HCT116 (cell line): ENCODE measurements at regions not wholly inside any gene's neighbourhood (a gene's known extent, or its start where the extent isn't known, plus 50 kb on each side); places are given as distances from the start of the nearest gene placed in this dataset.

Experiments used
- ATAC-seq: fragments of 200-7000 bp; cut with Tn5 transposase; 2 replicates; pipeline ENCODE4 v1.9.1; 2020; ENCODE audit warnings: mild to moderate bottlenecking, moderate library complexity
- BruUV-seq: library from RNA; stranded (reverse); fragments of 400-500 nt; replicated peaks from 2 replicates; lab custom pipeline; 2021; lab: Mats Ljungman, UMichigan
- CTCF ChIA-PET: fragments of 300-600 bp; sonication (Branson Sonifier 250); formaldehyde crosslinking; loops from one replicate; lab custom pipeline; 2021; ENCODE audit warnings: antibody characterized with exemption; lab: Charles Lee
- POLR2A ChIA-PET: fragments of 300-600, 350-600 bp; sonication (Branson Sonifier 250); formaldehyde crosslinking; loops from one replicate; lab custom pipeline; 2021; ENCODE audit warnings: antibody characterized with exemption; lab: Charles Lee
- RAD21 ChIA-PET, 2 experiments: fragments of 300-600 bp; sonication (Branson Sonifier 250); formaldehyde crosslinking; loops; one replicate each; lab custom pipeline; 2023; ENCODE audit warnings: low total read pairs in 2 of 2; ENCODE audit not compliant: uncharacterized antibody in 2 of 2, unreplicated experiment in 2 of 2, low non-redundant PET in 1 of 2; lab: Charles Lee
- DNase-seq: peaks from one replicate; pipeline ENCODE4 v3.0.0-alpha.2; 2010; ENCODE audit warnings: low read depth, low spot score
- H2AFZ ChIP-seq: fragments of 200-600 bp; shearing (Covaris generic), sonication (generic); 2 replicates; pipeline ENCODE4 v1.6.1; 2017; ENCODE audit warnings: low read depth, mixed run types, mixed read lengths, antibody characterized with exemption, low read length; ENCODE audit not compliant: poor library complexity, severe bottlenecking
- H3K27ac ChIP-seq: 2 replicates; pipeline ENCODE4 v1.5.1; 2012; ENCODE audit warnings: low read depth, low read length
- H3K27me3 ChIP-seq: fragments of 200-600 bp; sonication (generic); 2 replicates; pipeline ENCODE4 v1.6.1; 2016; ENCODE audit warnings: mixed run types, low read length, mixed read lengths; ENCODE audit not compliant: insufficient read depth
- H3K36me3 ChIP-seq, 2 experiments: fragments of 200-500 bp in 1 of 2; fragments of 200-600 bp in 1 of 2; sonication (Bioruptor generic) in 1 of 2; sonication (generic) in 1 of 2; 2 replicates each; pipeline versions ENCODE4 v1.5.1 to v1.6.1; 2014 to 2016; ENCODE audit warnings: low read length in 2 of 2, inconsistent platforms in 1 of 2, mixed read lengths in 1 of 2, mixed run types in 1 of 2; ENCODE audit not compliant: insufficient read depth in 2 of 2, control insufficient read depth in 1 of 2
- H3K4me1 ChIP-seq, 2 experiments: fragments of 200-600 bp in 1 of 2; sonication (generic) in 1 of 2; 2 replicates each; pipeline versions ENCODE4 v1.5.1 to v1.6.1; 2012 to 2017; ENCODE audit warnings: low read length in 2 of 2, inconsistent platforms in 1 of 2, mild to moderate bottlenecking in 1 of 2, mixed read lengths in 1 of 2, mixed run types in 1 of 2, moderate library complexity in 1 of 2; ENCODE audit not compliant: insufficient read depth in 2 of 2, control insufficient read depth in 1 of 2
- H3K4me2 ChIP-seq: fragments of 200-600 bp; sonication (generic); 2 replicates; pipeline ENCODE4 v1.6.1; 2017; ENCODE audit warnings: mixed run types, low read length, mixed read lengths
- H3K4me3 ChIP-seq, 2 experiments: fragments of 200-600 bp in 1 of 2; sonication (generic) in 1 of 2; replicated peaks in 1 of 2; 2 replicates each; pipeline ENCODE4 v1.5.1; 2011 to 2016; ENCODE audit warnings: low read length in 2 of 2, control low read depth in 1 of 2, low read depth in 1 of 2, mild to moderate bottlenecking in 1 of 2, mixed read lengths in 1 of 2, mixed run types in 1 of 2
- H3K79me2 ChIP-seq: fragments of 200-600 bp; sonication (generic); 2 replicates; pipeline ENCODE4 v1.6.1; 2017; ENCODE audit warnings: mild to moderate bottlenecking, mixed run types, low read length, moderate library complexity, mixed read lengths; ENCODE audit not compliant: insufficient read depth
- H3K9ac ChIP-seq: fragments of 200-600 bp; sonication (generic); 2 replicates; pipeline ENCODE4 v1.6.1; 2016; ENCODE audit warnings: low read length, mixed read lengths
- H3K9me2 ChIP-seq: fragments of 200-600 bp; sonication (generic), shearing (Covaris generic); 2 replicates; pipeline ENCODE4 v1.6.1; 2017; ENCODE audit warnings: mixed run types, mild to moderate bottlenecking, moderate library complexity; ENCODE audit not compliant: insufficient read depth
- H3K9me3 ChIP-seq, 2 experiments: fragments of 200-500 bp in 1 of 2; fragments of 200-600 bp in 1 of 2; sonication (Bioruptor generic) in 1 of 2; sonication (generic) in 1 of 2; 2 replicates each; pipeline ENCODE4 v1.6.1; 2014 to 2017; ENCODE audit warnings: low read length in 2 of 2, mixed read lengths in 2 of 2, inconsistent platforms in 1 of 2, low read depth in 1 of 2, mild to moderate bottlenecking in 1 of 2, mixed run types in 1 of 2, moderate library complexity in 1 of 2; ENCODE audit not compliant: control insufficient read depth in 1 of 2, insufficient read depth in 1 of 2
- H4K20me1 ChIP-seq: fragments of 200-600 bp; sonication (generic), shearing (Covaris generic); 2 replicates; pipeline ENCODE4 v1.6.1; 2017; ENCODE audit warnings: mixed run types, mild to moderate bottlenecking, moderate library complexity; ENCODE audit not compliant: insufficient read depth
- ATF3 ChIP-seq: IDR thresholded peaks from 2 replicates; pipeline ENCODE4 v1.6.1; 2012
- CBX3 ChIP-seq: IDR thresholded peaks from 2 replicates; pipeline ENCODE4 v1.6.1; 2012; ENCODE audit warnings: low read depth
- CTCF ChIP-seq, 3 experiments: fragments of 200-600 bp in 1 of 3; sonication (generic) in 1 of 3; IDR thresholded peaks in 2 of 3; conservative IDR thresholded peaks in 1 of 3; 2 replicates each; pipeline ENCODE4 v1.5.1; 2012 to 2017; ENCODE audit warnings: low read depth in 2 of 3, low read length in 2 of 3, antibody characterized with exemption in 1 of 3, borderline replicate concordance in 1 of 3, control low read depth in 1 of 3, mild to moderate bottlenecking in 1 of 3, mixed read lengths in 1 of 3, mixed run types in 1 of 3, moderate library complexity in 1 of 3; ENCODE audit not compliant: insufficient read depth in 1 of 3
- EGR1 ChIP-seq: IDR thresholded peaks from 2 replicates; pipeline ENCODE4 v1.6.1; 2012; ENCODE audit warnings: low read depth
- EZH2 ChIP-seq: fragments of 200-600 bp; sonication (generic); IDR thresholded peaks from 2 replicates; pipeline ENCODE4 v1.6.1; 2017; ENCODE audit warnings: antibody characterized with exemption, mixed run types
- JUND ChIP-seq: IDR thresholded peaks from 2 replicates; pipeline ENCODE4 v1.6.1; 2012
- POLR2AphosphoS5 ChIP-seq: IDR thresholded peaks from 2 replicates; pipeline ENCODE4 v1.6.1; 2011; ENCODE audit warnings: mild to moderate bottlenecking, low read depth, low read length, moderate library complexity
- RAD21 ChIP-seq: IDR thresholded peaks from 2 replicates; pipeline ENCODE4 v1.6.1; 2012; ENCODE audit warnings: low read depth, mild to moderate bottlenecking
- SIN3A ChIP-seq: IDR thresholded peaks from 2 replicates; pipeline ENCODE4 v1.6.1; 2012; ENCODE audit warnings: low read depth
- TCF7L2 ChIP-seq: IDR thresholded peaks from 2 replicates; pipeline ENCODE4 v1.7.0; 2011; ENCODE audit warnings: borderline replicate concordance, inconsistent platforms; ENCODE audit not compliant: insufficient read depth, insufficient read length; ENCODE audit errors: extremely low read depth
- ZBTB33 ChIP-seq: IDR thresholded peaks from 2 replicates; pipeline ENCODE4 v1.6.1; 2011; ENCODE audit warnings: mild to moderate bottlenecking, low read length, moderate library complexity; ENCODE audit not compliant: insufficient replicate concordance; ENCODE audit errors: extremely low read depth
- ZFX ChIP-seq: fragments of 450-650 bp; IDR thresholded peaks from 2 replicates; pipeline ENCODE4 v1.6.1; 2017
- ZNF274 ChIP-seq: fragments of 200-500 bp; sonication (Bioruptor generic); IDR thresholded peaks from 2 replicates; pipeline ENCODE4 v1.6.1; 2014; ENCODE audit warnings: mild to moderate bottlenecking, low read depth, low read length, inconsistent platforms
- intact Hi-C: fragments of 100-400 bp; cut with micrococcal nuclease; formaldehyde crosslinking; loops from 2 replicates; pipeline ENCODE4 v1.10.0; 2022
- TF ChIP-seq, protein P1 (sequence below): IDR thresholded peaks from 2 replicates; pipeline ENCODE4 v1.6.1; 2012
- TF ChIP-seq, protein P2 (sequence below): IDR thresholded peaks from 2 replicates; pipeline ENCODE4 v1.6.1; 2012; ENCODE audit warnings: low read depth

DNA sequence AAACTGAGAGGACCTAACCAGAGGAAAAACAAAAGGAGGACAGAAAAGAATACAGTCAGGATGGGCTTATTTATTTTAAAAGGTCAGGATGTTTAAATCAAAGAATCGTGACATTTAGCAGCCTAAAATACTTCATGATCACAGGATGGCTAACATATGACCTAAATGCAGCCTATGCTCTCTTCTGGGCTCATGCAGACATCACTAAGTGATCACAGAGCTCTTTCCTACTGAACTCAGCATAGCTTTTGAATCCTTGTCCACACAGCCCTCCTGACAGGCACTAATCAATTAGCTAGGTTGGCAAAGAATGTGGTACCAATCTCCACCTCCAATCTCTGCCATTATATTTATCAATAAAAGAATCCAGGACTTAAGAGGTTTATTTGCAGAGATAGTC, 60.1 kb upstream of the PHF21A start:
- no TSS peak for BruUV-seq
- Histone ChIP-seq H3K4me3 (no peak overlapping the region), H3K9me3 (no peaks in the 10 kb centered on the region), H3K9ac (no peak overlapping the region), H3K27ac (no peak overlapping the region), H3K27me3 (no peaks in the 10 kb centered on the region), H4K20me1 (no peaks in the 10 kb centered on the region), H3K79me2 (no peaks in the 10 kb centered on the region), H3K4me2 (no peak overlapping the region), H3K4me1 (peaks cover 0 to 13% of the 10 kb centered on the region in 2 experiments; a peak in 3 of 4 replicates), H3K36me3 (no peaks in the 10 kb centered on the region), H3K9me2 (no peaks in the 10 kb centered on the region), H2AFZ (no peak overlapping the region)
- no peak for DNase-seq
- no peak for TF ChIP-seq RAD21
- no peak for TF ChIP-seq EGR1
- no peak for TF ChIP-seq POLR2AphosphoS5
- TF ChIP-seq ZBTB33: no peak
- TF ChIP-seq ZNF274: no peak
- TF ChIP-seq SIN3A: no peak
- TF ChIP-seq, protein P1, sequence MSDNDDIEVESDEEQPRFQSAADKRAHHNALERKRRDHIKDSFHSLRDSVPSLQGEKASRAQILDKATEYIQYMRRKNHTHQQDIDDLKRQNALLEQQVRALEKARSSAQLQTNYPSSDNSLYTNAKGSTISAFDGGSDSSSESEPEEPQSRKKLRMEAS: no peak
- no peak for TF ChIP-seq EZH2
- TF ChIP-seq TCF7L2: no peak
- TF ChIP-seq, protein P2, sequence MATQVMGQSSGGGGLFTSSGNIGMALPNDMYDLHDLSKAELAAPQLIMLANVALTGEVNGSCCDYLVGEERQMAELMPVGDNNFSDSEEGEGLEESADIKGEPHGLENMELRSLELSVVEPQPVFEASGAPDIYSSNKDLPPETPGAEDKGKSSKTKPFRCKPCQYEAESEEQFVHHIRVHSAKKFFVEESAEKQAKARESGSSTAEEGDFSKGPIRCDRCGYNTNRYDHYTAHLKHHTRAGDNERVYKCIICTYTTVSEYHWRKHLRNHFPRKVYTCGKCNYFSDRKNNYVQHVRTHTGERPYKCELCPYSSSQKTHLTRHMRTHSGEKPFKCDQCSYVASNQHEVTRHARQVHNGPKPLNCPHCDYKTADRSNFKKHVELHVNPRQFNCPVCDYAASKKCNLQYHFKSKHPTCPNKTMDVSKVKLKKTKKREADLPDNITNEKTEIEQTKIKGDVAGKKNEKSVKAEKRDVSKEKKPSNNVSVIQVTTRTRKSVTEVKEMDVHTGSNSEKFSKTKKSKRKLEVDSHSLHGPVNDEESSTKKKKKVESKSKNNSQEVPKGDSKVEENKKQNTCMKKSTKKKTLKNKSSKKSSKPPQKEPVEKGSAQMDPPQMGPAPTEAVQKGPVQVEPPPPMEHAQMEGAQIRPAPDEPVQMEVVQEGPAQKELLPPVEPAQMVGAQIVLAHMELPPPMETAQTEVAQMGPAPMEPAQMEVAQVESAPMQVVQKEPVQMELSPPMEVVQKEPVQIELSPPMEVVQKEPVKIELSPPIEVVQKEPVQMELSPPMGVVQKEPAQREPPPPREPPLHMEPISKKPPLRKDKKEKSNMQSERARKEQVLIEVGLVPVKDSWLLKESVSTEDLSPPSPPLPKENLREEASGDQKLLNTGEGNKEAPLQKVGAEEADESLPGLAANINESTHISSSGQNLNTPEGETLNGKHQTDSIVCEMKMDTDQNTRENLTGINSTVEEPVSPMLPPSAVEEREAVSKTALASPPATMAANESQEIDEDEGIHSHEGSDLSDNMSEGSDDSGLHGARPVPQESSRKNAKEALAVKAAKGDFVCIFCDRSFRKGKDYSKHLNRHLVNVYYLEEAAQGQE: no peak
- no peak for TF ChIP-seq ATF3
- TF ChIP-seq ZFX: no peak
- no peak for TF ChIP-seq CTCF (IDR thresholded peaks at IDR 0.05 in 2 of 3, conservative IDR thresholded peaks at IDR 0.05 in 1 of 3; ENCODE audit: borderline replicate concordance in 1 of 3, insufficient read depth in 1 of 3, low read depth in 2 of 3, low read length in 2 of 3)
- TF ChIP-seq CBX3: no peak
- no peak for TF ChIP-seq JUND
- POLR2A ChIA-PET: no interaction called here
- ATAC-seq: no peak
- RAD21 ChIA-PET: no interaction called here
- CTCF ChIA-PET: no interaction called here
- intact Hi-C loops: no loop called here
